HG02840 (cell line): ENCODE measurements at regions not wholly inside any gene's neighbourhood (a gene's known extent, or its start where the extent isn't known, plus 50 kb on each side); places are given as distances from the start of the nearest gene placed in this dataset.

Experiments
- ATAC-seq: cut with Tn5 transposase; IDR thresholded peaks from one replicate; pipeline ENCODE4 v1.9.1; 2021; ENCODE audit warnings: mild to moderate bottlenecking, moderate library complexity, moderate number of reproducible peaks; ENCODE audit not compliant: unreplicated experiment, low FRiP score

GRCh38 chr2:74036010-74036409, 51.3 kb downstream of the TET3 start:
- no peak for ATAC-seq

GRCh38 chr2:74036450-74037195, 51.9 kb downstream of the TET3 start:
- ATAC-seq, result no peak

GRCh38 chr2:74037379-74037860, 52.7 kb downstream of the TET3 start:
- ATAC-seq, result no peak

GRCh38 chr2:74039611-74040010, 54.9 kb downstream of the TET3 start:
- no peak for ATAC-seq

GRCh38 chr2:74041182-74041581, 56.5 kb downstream of the TET3 start:
- no peak for ATAC-seq

- ATAC-seq, result no peak
Observed at GRCh38 chr2:74041726-74042125, 57.0 kb downstream of the TET3 start.

GRCh38 chr2:74042606-74043005, 57.9 kb downstream of the TET3 start:
- ATAC-seq, result no peak

GRCh38 chr2:74043345-74044329, 58.9 kb downstream of the TET3 start:
- no peak for ATAC-seq

GRCh38 chr2:74044999-74045398, 60.3 kb downstream of the TET3 start:
- ATAC-seq, result no peak

GRCh38 chr2:74045454-74045853, 60.7 kb downstream of the TET3 start:
- no peak for ATAC-seq

GRCh38 chr2:74046441-74046840, 61.7 kb downstream of the TET3 start:
- ATAC-seq, result no peak

- no peak for ATAC-seq
Observed at GRCh38 chr2:74047152-74047551, 62.4 kb downstream of the TET3 start.

GRCh38 chr2:74048147-74048546, 63.4 kb downstream of the TET3 start:
- ATAC-seq, result no peak

GRCh38 chr2:74048843-74049519, 64.3 kb downstream of the TET3 start:
- no peak for ATAC-seq

GRCh38 chr2:74050151-74050550, 65.4 kb downstream of the TET3 start:
- ATAC-seq, result no peak

- ATAC-seq, result no peak
Observed at GRCh38 chr2:74051504-74051903, 66.8 kb downstream of the TET3 start.

- ATAC-seq, result no peak
Observed at GRCh38 chr2:74052732-74053710, 68.3 kb downstream of the TET3 start.

- no peak for ATAC-seq
Observed at GRCh38 chr2:74053959-74054715, 69.4 kb downstream of the TET3 start.
